Thyroid gland (tissue), 4 donors: ENCODE measurements at regions not wholly inside any gene's neighbourhood (a gene's known extent, or its start where the extent isn't known, plus 50 kb on each side); places are given as distances from the start of the nearest gene placed in this dataset.

Experiments
- POLR2A ChIP-seq, 2 donors: fragments of 450-650 bp; IDR thresholded peaks; one replicate each; pipeline ENCODE4 v1.6.1; 2017; ENCODE audit warnings: antibody characterized with exemption in 2 of 2, mild to moderate bottlenecking in 2 of 2, moderate library complexity in 1 of 2
- TF ChIP-seq, protein P1 (sequence below), 6 experiments: fragments of 200-600 bp in 3 of 6; fragments of 450-650 bp in 3 of 6; sonication (generic) in 3 of 6; IDR thresholded peaks; one replicate each; pipeline ENCODE4 v1.5.1; 2016 to 2019; ENCODE audit warnings: antibody characterized with exemption in 6 of 6, mild to moderate bottlenecking in 2 of 6, inconsistent platforms in 1 of 6, moderate library complexity in 1 of 6

DNA sequence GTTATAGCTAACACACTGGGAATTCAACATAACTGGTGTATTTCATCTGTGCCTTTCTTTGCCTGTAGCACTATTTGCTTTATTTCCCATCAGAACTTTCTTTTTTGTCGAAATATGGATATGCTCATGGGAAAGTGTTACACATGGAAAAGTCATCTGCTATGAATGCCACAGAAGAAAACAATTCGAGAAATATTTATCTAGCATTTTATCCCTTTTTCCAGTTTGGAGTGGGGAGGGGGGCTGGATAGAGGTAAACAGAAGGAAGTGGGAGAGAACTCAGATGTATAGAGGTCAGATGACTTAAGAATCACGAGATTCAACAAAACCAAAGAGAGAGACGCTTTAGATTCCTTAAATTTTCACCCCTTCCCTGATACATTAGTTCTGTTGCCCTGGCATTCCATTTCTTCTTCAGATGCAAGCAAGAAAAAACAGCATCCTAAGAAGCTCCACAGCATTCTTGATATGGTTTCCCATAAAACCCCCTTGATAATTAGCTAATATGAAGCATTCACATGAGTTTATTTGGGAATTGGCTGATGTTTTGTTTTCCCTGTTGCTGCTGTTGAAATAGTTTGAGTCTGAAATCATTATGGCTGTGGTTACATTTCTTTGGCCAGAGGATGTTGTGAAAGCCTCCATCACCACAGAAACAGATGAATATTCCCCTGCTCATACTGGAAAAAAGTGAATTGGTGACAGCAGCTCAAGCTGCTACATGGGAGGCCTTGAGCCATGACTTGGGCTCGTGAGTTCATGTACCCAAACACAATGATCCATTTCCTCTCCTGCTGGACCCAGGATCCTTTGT is 335.8 kb upstream of the DAB2 start:
- TF ChIP-seq, protein P1, sequence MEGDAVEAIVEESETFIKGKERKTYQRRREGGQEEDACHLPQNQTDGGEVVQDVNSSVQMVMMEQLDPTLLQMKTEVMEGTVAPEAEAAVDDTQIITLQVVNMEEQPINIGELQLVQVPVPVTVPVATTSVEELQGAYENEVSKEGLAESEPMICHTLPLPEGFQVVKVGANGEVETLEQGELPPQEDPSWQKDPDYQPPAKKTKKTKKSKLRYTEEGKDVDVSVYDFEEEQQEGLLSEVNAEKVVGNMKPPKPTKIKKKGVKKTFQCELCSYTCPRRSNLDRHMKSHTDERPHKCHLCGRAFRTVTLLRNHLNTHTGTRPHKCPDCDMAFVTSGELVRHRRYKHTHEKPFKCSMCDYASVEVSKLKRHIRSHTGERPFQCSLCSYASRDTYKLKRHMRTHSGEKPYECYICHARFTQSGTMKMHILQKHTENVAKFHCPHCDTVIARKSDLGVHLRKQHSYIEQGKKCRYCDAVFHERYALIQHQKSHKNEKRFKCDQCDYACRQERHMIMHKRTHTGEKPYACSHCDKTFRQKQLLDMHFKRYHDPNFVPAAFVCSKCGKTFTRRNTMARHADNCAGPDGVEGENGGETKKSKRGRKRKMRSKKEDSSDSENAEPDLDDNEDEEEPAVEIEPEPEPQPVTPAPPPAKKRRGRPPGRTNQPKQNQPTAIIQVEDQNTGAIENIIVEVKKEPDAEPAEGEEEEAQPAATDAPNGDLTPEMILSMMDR (IDR thresholded peaks at IDR 0.05), result no peak
- no peak for TF ChIP-seq POLR2A (IDR thresholded peaks at IDR 0.05)
